ENCODE measurements at regions not wholly inside any gene's neighbourhood (a gene's known extent, or its start where the extent isn't known, plus 50 kb on each side); places are given as distances from the start of the nearest gene placed in this dataset.

- peak; percentile 28 for TF ChIP-seq CTCF (conservative IDR thresholded peaks at IDR 0.05)
- TF ChIP-seq ZFX (IDR thresholded peaks at IDR 0.05) = no peak
These were observed 72.3 kb upstream of the ADGRG2 start for GRCh38 chrX:19194285-19195242.
